ENCODE measurements at regions not wholly inside any gene's neighbourhood (a gene's known extent, or its start where the extent isn't known, plus 50 kb on each side); places are given as distances from the start of the nearest gene placed in this dataset.
A peak's percentile ranks its signal among the peaks of the same experiment; 100 is the strongest.

DNA sequence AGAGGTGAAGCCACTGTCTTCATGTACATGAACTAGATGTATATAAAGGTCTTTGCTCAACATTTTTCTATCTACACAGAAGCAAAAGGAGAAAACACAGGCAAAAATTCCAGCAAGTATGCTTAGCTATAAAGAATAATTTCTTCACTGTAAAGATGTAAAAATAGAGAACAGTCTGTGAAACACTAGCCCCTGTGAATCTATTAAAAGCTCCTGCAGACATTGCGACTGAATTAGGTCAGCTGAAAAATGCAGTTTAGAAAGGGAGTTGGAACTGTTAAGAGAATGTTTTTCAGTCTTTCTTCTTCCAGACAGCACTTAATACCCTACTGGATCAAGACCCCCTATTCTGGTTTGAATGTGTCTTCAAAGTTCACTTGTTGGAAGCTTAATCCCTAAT is 291.5 kb downstream of the KBTBD8 start:
- DNase-seq (ENCODE audit: low spot score) = no peak

DNA sequence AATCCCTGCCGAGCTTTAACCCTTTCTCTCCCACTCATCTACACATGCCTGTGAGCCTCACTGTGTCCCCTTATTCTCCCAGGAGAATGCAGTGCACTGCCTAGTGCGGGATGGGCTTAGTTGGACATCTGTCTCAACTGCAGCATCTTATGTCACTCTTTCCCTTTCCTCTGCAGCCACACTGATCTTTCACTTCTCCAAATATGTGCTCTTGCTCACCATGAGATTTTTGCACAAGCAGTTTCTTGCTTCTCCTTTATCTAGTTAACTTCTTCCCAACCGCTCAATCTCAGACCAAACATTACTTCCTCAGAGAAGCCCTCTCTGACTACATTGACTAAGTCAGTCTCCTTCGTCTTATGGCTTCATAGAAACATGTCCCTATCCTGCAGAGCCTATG is 292.3 kb downstream of the KBTBD8 start:
- DNase-seq (ENCODE audit: low spot score) = no peak

DNA sequence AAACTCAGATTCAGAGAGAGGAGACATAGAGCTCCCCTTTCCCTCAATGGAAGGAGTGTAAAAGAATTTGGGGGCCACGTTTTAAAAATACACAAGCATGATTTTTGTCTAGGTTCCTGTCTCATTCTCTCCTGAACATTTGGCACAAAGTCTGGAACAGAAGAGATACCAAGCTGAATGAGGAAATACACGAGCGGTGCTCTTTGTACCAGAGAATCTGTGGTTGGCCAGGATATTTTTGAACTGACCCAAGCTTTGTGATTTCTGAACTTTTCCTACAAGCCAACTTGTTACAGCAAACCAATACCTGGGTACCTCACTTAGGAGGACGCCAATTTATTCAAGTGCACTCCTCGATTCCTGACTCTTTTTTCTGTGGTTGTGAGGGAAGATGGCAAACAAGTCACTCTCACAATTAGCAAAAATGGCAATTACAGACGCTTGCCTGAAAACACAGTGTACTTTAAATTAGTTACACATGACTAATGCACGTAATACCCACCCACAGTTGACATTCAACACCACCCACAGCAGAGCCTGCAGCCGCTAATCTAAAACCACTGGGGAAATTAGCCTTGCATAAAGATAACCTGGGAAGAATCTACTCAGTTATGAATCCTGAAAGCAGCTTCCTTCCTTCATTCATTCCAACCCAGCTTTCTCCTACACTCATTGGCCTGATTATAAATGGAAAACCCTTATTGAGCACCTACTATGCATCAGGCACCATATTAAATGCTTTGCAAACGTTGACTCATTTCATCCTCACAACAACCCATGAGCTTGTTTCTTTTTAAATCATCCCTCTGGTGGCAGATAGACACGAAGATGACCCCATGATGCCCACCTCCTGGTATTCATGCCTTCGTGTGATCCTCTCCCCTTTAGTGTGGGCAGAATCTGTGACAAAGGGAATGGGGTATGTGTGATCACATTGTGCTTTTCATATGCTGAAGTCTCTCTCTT is 293.5 kb downstream of the KBTBD8 start:
- DNase-seq (ENCODE audit: low spot score) = no peak

DNA sequence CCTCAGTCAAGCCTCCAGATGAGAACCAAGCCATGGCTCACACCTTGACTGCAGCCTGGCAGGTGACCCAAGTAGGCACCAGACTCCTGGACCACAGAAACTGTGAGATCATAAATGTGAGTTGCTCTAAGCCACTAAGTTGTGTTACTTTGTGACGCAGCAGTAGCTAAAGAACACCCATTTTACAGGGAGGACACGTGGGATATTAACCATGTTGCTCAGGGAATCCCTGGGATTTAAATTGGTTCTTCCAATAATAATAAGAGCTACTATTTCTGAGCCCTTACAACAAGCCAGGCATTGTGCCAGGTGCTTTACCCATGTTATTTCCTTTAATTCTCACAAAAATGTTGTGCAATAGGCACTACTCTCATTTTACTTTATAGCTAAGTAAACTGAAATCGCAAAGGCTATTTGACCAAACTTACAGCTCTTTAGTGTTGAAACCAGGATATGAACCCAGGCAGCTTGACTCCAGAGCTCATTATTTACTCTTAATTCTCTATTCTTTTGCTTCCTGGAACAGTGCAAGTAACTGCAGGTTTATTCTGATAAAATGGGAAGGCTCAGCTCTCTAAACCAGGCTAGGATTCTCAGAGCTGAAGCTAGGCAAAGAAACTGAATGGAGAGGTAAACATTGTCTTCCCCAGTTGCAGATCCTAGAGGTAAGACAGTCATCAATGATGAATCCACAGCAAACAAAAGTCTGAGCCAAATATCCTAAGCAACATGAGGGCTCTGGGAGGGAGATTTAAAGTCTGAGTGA is 294.4 kb downstream of the KBTBD8 start:
- no peak for DNase-seq (ENCODE audit: low spot score)

DNA sequence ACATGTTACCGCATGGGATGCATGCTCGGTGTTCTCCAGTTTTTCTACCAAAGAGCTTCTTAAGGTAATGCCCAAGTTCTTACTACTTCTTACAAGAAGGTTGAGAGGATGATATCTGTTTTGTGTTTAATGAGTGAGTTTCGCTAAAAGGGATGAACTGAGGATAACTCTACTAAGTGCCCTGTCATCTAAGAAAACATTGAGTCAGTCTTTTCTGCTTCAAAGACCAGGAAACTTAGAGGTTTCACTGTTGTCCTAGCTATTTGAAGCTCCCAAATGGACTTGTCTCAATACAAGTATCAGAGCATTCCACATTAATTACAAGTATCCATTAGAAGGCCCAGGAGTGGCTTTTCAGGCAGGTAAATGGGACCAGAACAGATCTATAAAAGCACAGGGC is 296.2 kb downstream of the KBTBD8 start:
- no peak for DNase-seq (ENCODE audit: low spot score)

DNA sequence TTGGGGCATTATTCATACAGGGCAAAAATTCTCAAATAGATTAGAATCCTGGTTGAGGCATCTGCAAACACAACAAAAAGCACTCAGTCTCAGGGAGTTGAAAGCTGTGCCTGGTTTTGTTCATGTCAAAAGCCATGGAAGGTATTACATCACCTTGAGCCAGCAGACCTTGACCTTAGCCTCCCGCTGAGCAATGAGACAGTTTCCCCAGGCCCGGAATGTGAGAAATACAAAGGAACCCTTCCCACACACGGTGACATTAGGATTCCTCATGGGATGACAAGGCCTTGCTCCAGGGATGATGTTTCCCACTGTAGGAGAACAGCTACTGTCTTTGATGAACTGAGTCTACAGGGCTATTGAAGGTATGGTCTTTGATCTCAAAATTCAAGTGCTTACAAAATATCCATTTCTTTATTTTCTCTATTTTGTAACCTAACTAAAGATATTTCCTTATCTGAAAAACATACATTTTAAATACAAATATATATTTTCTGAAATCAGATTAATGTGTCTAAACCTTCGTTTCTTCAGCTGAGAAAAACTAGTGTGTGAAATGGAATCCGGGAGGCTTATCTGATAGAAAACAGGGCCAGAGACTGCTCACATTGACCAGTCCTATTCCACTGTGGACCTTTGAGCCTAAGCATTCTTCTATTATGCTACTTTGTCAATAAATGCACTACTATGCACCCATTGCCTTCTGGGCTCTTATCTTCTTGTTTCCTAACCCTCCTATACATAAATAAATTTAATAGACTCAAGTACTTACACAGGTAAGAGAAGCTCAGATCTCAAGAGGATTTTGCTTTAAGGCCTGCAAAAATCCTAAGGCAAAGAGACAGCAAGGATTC is 298.2 kb downstream of the KBTBD8 start:
- DNase-seq (ENCODE audit: low spot score) = peak; percentile 4

DNA sequence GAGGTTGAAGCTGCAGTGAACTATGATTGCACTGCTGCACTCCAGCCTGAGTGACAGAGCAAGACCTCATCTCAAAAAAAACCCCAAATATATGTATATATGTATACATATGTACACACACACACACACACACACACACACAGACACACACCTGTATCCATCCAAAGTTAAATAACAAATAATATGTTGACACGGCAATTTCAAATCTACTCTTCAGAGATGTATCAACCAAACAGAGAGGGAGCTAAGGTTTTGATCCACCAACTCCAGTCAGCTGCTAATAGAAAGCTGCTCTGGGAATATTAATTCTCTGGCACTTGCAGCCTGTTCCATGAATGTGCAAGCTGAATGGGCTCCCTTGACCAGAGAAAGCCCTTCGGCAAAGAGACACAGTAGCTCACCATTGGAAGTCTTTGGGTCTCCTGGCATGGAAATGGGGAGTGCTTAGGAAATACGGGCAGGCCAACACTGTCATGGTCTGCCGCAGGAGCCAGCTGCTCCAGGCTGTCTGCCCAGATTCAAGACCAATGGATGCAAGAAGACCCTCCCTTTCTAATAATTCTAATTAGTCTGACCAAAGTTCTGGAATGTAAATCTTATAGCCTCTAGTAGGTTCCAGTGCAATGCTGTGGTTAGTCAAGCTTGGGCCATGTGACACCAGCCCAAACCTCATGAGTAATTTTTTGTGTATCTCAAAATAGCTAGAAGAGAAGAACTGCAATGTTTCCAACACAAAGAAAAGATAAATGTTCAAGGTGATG is 299.8 kb downstream of the KBTBD8 start:
- DNase-seq (ENCODE audit: low spot score) = no peak

DNA sequence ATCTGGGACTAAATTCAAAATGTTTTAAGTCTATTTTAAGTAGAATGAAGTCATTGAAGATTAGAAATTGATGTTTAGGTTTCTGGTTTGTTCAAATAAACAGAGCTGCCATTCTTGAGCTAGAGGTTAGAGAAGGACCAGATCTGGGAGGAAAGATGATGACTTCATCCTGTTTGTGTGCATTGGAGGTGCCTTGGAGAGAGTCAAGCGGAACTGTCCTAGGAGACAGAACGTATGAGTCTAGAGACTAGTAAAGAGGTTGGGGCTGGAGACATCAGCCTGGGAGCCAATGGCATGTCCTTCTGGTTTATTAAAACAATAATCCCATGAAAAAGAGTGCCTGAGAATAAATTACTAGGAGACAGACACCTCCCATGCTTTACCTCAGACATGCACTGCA is 303.4 kb downstream of the KBTBD8 start:
- no peak for DNase-seq (ENCODE audit: low spot score)

DNA sequence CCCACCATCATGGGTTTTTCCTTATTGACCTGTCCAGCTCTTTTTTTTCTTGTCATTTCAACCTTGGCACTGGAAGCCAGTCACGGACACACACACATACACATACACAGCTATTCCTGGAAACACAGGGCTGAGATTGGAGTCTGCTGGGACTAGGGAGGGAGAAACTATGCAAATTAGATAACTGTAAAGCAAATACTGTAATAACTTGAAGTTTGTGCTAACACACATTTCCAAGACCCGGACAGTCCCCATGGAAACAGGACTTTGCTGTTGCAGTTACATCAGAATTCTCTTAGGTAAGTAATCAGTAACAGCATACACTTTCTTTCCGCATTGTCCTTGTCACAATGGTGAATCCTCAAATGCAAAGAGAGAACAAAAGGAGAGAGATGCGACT is 304.4 kb downstream of the KBTBD8 start:
- DNase-seq (ENCODE audit: low spot score) = no peak

DNA sequence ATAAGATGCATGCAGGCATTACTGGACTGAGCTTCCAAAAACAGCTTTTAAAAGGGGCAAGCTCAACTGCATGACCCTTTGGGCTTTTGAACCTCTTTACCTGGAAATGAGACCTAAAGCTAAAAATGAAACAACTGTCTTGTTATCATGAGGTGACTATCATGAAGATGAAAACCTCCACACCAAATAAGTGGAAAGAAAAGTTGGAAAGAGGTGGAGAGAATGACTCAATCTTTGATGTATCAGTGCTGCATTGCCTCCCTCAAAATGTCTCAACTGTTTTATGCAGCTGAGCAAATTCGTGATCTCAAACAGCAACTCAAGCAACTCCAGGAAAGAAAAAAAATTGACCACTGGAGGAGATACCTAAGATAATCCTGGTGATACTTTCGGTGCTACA is 307.1 kb downstream of the KBTBD8 start:
- no peak for DNase-seq (ENCODE audit: low spot score)

DNA sequence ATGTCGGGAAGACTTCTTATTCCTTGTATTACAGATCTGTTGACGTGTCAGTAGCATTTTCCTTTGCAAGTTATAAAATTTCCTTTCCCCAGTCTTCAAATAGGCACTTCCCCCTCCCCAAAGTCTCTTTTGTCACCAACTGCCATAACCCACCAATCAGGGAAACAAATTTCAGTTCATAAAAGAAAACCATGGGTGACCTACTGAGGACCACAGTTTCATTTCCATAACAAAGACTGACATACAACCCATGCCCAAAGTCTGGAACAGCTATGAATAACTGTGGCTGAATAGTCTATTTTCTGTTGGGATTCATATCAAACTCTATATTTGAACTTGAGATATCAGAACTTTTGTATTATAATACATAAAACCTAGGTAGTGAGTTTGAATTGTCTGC is 307.8 kb downstream of the KBTBD8 start:
- no peak for DNase-seq (ENCODE audit: low spot score)

DNA sequence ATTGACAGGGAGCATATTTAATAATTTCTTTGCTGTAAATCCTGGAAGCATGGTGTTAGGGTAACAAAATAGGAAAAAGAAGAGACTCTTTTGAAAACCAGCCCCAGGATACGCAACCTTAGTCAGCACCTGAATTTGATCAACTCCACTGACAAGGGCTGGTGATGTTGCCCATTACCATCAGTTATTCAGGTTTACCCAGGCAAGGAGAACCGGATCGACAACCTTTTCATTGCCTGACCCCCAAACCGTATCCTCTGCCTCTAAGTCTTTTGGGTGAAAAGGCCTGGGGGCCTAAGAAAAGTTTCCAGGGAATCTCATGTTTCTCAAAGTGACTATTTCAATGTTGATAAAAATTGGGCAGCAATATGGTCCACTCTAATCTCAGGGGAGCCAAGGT is 313.3 kb downstream of the KBTBD8 start:
- DNase-seq (ENCODE audit: low spot score) = no peak

DNA sequence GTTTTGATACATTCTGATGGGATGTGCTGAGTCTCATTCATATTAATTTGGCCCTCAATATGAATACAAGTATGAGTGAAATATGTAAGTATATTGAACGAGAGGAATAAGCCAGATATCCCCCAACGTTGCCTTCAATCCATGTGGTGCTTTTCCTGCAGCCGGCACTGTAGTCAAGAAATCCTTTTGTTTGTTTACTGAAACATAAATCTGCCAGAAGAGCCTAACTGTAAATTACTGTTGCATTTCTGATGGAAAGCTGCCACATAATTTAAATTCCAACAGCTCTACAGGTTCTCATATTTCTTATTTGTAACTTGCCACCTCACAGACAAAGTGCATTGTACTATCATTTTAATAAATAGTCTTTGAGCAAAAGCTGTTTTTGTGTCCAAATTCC is 314.0 kb downstream of the KBTBD8 start:
- DNase-seq (ENCODE audit: low spot score) = no peak

DNA sequence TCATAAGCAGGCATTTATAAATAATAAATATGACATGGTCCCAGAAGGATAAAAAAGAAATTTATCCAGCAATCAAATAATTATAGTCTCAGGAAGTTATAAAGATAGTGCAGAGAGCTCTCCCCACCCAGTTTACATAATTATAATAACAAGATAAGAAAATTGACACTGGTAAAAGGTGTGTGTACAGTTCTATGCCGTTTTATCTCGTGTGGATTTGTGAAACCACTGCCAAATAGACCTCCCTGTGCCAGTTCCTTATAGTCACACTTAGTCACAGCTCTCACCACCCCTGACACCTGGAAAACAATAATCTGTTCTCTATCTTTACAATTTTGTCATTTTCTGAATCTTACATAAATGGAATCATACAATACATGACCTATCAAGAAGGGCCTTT is 320.1 kb downstream of the KBTBD8 start:
- no peak for DNase-seq (ENCODE audit: low spot score)

DNA sequence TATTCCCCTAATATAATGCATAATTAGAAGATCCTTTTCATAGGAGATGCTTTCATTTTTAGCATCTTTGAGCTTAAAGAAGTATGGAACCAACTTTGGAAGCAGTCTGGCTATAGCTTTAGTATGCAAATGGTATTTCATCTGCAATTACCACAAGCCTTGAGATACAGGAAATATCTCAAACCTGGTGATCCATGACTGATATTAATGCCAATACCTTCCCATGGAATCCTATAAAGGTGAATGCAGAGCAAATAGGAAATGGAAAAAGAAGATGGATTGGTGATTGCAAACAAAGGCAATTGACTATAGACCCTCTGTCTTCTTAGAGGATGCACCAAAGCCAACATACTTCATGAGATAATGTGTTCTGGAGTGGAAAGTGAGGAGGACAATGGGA is 326.4 kb downstream of the KBTBD8 start:
- no peak for DNase-seq (ENCODE audit: low spot score)

Measured in HuH-7.5 (cell line).